GM12878 (cell line): ENCODE measurements at regions not wholly inside any gene's neighbourhood (a gene's known extent, or its start where the extent isn't known, plus 50 kb on each side); places are given as distances from the start of the nearest gene placed in this dataset.

Experiments used
- ATAC-seq: fragments of 200-7000 bp; cut with Tn5 transposase; 3 replicates; pipeline ENCODE4 v1.9.1; 2020; ENCODE audit warnings: mild to moderate bottlenecking, moderate library complexity
- BruUV-seq: library from RNA; stranded (reverse); fragments of 400-500 nt; replicated peaks from 2 replicates; lab custom pipeline; 2021; lab: Mats Ljungman, UMichigan
- CTCF ChIA-PET: fragments of 300-600 bp; sonication (Branson Sonifier 250); formaldehyde crosslinking; extraction: SDS; loops from one replicate; lab custom pipeline; 2021; ENCODE audit warnings: inconsistent platforms; lab: Yijun Ruan, JAX
- POLR2A ChIA-PET: fragments of 350-600 bp; formaldehyde crosslinking; extraction: SDS; loops from one replicate; lab custom pipeline; 2021; ENCODE audit warnings: inconsistent platforms; lab: Charles Lee
- RAD21 ChIA-PET: fragments of 300-600 bp; sonication (Branson Sonifier 250); formaldehyde crosslinking; loops from one replicate; lab custom pipeline; 2023; ENCODE audit warnings: antibody characterized with exemption; ENCODE audit not compliant: unreplicated experiment; lab: Charles Lee
- SMC1A ChIA-PET: fragments of 300-600 bp; sonication (Branson Sonifier 250); formaldehyde crosslinking; loops from one replicate; lab custom pipeline; 2023; ENCODE audit not compliant: unreplicated experiment, uncharacterized antibody; lab: Charles Lee
- DNase-seq: peaks from one replicate; pipeline ENCODE4 v3.0.0-alpha.2; 2011; ENCODE audit warnings: low read depth, low spot score
- FAIRE-seq: peaks from 3 replicates; lab custom pipeline; 2011; peaks lifted over from hg19 to GRCh38; lab: Jason Lieb, UNC
- H2AFZ ChIP-seq: 2 replicates; pipeline ENCODE4 v1.6.0; 2011; ENCODE audit warnings: low read depth, low read length, control low read depth; ENCODE audit not compliant: control insufficient read depth
- H3K27ac ChIP-seq: 2 replicates; pipeline ENCODE4 v1.5.1; 2011; ENCODE audit warnings: control low read depth; ENCODE audit not compliant: control insufficient read depth, insufficient read depth
- H3K27me3 ChIP-seq, 2 experiments: replicated peaks in 1 of 2; 2 replicates each; pipeline versions ENCODE4 v1.6.0 to v1.6.1; 2011; ENCODE audit warnings: low read length in 1 of 2; ENCODE audit not compliant: control insufficient read depth in 2 of 2, insufficient read depth in 2 of 2
- H3K36me3 ChIP-seq, 2 experiments: 2 replicates each; pipeline ENCODE4 v1.5.1; 2011; ENCODE audit warnings: low read length in 1 of 2; ENCODE audit not compliant: control insufficient read depth in 2 of 2, insufficient read depth in 2 of 2
- H3K4me1 ChIP-seq: 2 replicates; pipeline ENCODE4 v1.6.1; 2011; ENCODE audit warnings: mild to moderate bottlenecking, low read length, moderate library complexity, mixed read lengths; ENCODE audit not compliant: control insufficient read depth, insufficient read depth
- H3K4me2 ChIP-seq: 2 replicates; pipeline ENCODE4 v1.6.0; 2011; ENCODE audit warnings: control low read depth; ENCODE audit not compliant: control insufficient read depth, insufficient read depth
- H3K4me3 ChIP-seq: fragments of 200-600 bp; sonication (generic); 2 replicates; pipeline ENCODE4 v1.5.1; 2016
- H3K79me2 ChIP-seq: 2 replicates; pipeline ENCODE4 v1.6.0; 2011; ENCODE audit warnings: low read length; ENCODE audit not compliant: control insufficient read depth, insufficient read depth
- H3K9ac ChIP-seq: 2 replicates; pipeline ENCODE4 v1.8.0; 2011; ENCODE audit warnings: low read length, control low read depth, mixed read lengths; ENCODE audit not compliant: control insufficient read depth, insufficient read depth
- H3K9me3 ChIP-seq: replicated peaks from 3 replicates; pipeline ENCODE4 v1.5.1; 2011; ENCODE audit warnings: mild to moderate bottlenecking, low read length; ENCODE audit not compliant: control insufficient read depth, insufficient read depth
- H4K20me1 ChIP-seq: 2 replicates; pipeline ENCODE4 v1.6.0; 2011; ENCODE audit not compliant: control insufficient read depth, insufficient read depth
- BMI1 ChIP-seq: fragments of 450-650 bp; IDR thresholded peaks from 2 replicates; pipeline ENCODE4 v1.6.1; 2016; ENCODE audit warnings: mild to moderate bottlenecking, moderate library complexity, borderline replicate concordance
- CREM ChIP-seq: IDR thresholded peaks from 2 replicates; pipeline ENCODE4 v1.6.1; 2014; ENCODE audit warnings: antibody characterized with exemption, low read depth
- DPF2 ChIP-seq: fragments of 450-650 bp; IDR thresholded peaks from 2 replicates; pipeline ENCODE4 v1.6.1; 2017; ENCODE audit warnings: mild to moderate bottlenecking
- ETV6 ChIP-seq, 2 experiments: fragments of 450-650 bp in 1 of 2; IDR thresholded peaks in 1 of 2; conservative IDR thresholded peaks in 1 of 2; 2 replicates each; pipeline ENCODE4 v1.6.1; 2014; ENCODE audit warnings: antibody characterized with exemption in 1 of 2, borderline replicate concordance in 1 of 2, low read depth in 1 of 2, mild to moderate bottlenecking in 1 of 2, moderate library complexity in 1 of 2
- FOXK2 ChIP-seq: fragments of 450-650 bp; IDR thresholded peaks from 2 replicates; pipeline ENCODE4 v1.6.1; 2017; ENCODE audit warnings: mild to moderate bottlenecking, moderate library complexity
- IKZF1 ChIP-seq: fragments of 450-650 bp; conservative IDR thresholded peaks from 2 replicates; pipeline ENCODE4 v1.6.1; 2017; ENCODE audit warnings: antibody characterized with exemption, mild to moderate bottlenecking
- MTA2 ChIP-seq: fragments of 450-650 bp; IDR thresholded peaks from 2 replicates; pipeline ENCODE4 v1.6.1; 2016; ENCODE audit warnings: low read depth, mild to moderate bottlenecking, moderate library complexity
- NBN ChIP-seq: fragments of 450-650 bp; IDR thresholded peaks from 2 replicates; pipeline ENCODE4 v1.6.1; 2016
- POLR2A ChIP-seq: IDR thresholded peaks from 2 replicates; pipeline ENCODE4 v1.6.1; 2011; ENCODE audit warnings: low read depth, mild to moderate bottlenecking, low read length
- SMARCA5 ChIP-seq: fragments of 450-650 bp; IDR thresholded peaks from 2 replicates; pipeline ENCODE4 v1.6.1; 2017; ENCODE audit warnings: mild to moderate bottlenecking
- TCF3 ChIP-seq: IDR thresholded peaks from 2 replicates; pipeline ENCODE4 v1.6.1; 2012; ENCODE audit warnings: low read depth, mild to moderate bottlenecking, low read length, borderline replicate concordance; ENCODE audit not compliant: insufficient read depth
- ZNF207 ChIP-seq: fragments of 450-650 bp; IDR thresholded peaks from 2 replicates; pipeline ENCODE4 v1.6.1; 2014; ENCODE audit warnings: antibody characterized with exemption, mild to moderate bottlenecking, borderline replicate concordance
- ZZZ3 ChIP-seq: IDR thresholded peaks from 2 replicates; pipeline ENCODE4 v1.6.1; 2011; ENCODE audit warnings: low read depth; ENCODE audit not compliant: control insufficient read depth, insufficient read length
- WGBS: methylation state at CpG from one replicate; pipeline ENCODE4 v1.1.6; 2016; ENCODE audit warnings: low lambda C conversion rate; ENCODE audit not compliant: insufficient replicate concordance, insufficient coverage; ENCODE audit errors: missing lambda C conversion rate; 5-methylcytosine and 5-hydroxymethylcytosine counted together
- in situ Hi-C: fragments of 300-500 bp; cut with MboI; formaldehyde crosslinking; loops from 9 replicates; pipeline ENCODE4 v1.14.3; 2018; ENCODE audit warnings: mixed read lengths
- intact Hi-C: fragments of 100-400 bp; cut with micrococcal nuclease; formaldehyde crosslinking; loops from one replicate; pipeline ENCODE4 v1.14.2; 2022; ENCODE audit not compliant: unreplicated experiment
- TF ChIP-seq, protein P1 (sequence below): fragments of 450-650 bp; IDR thresholded peaks from 2 replicates; pipeline ENCODE4 v1.6.1; 2017; ENCODE audit warnings: mild to moderate bottlenecking, moderate library complexity
- TF ChIP-seq, protein P2 (sequence below): fragments of 150-350 bp; IDR thresholded peaks from 2 replicates; pipeline ENCODE4 v1.6.1; 2014; ENCODE audit warnings: mild to moderate bottlenecking, low read depth, low read length
- TF ChIP-seq, protein P3 (sequence below): IDR thresholded peaks from 2 replicates; pipeline ENCODE4 v1.6.1; 2011; ENCODE audit warnings: borderline replicate concordance, low read depth, mild to moderate bottlenecking, moderate library complexity, mixed read lengths, low read length; ENCODE audit not compliant: insufficient read depth; ENCODE audit errors: extremely low read length

DNA sequence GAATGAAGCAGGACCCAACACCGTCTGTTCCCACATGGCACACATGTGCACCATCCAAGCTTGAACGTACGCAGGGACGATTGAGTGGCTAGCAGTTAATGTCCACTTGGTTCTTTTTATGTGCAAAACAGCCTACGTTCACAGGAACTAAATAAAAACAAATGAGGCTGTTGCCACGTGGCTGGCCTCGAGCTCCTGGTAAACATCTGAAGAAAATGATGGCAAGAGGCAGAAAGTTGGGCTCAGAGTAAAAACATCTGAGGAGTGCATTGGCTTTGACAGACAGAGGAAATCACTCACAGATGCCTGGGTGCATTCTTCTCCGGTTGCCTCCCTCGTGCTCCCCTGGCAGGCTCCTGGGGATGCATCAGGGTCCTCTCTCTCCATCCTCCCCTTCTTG lies 177.9 kb downstream of the NRP2 start:
- RAD21 ChIA-PET: no interaction called here
- intact Hi-C loops (no loop called here), in situ Hi-C loops (no loop called here)
- SMC1A ChIA-PET: no interaction called here
- CTCF ChIA-PET: interaction anchor here (0.7 to 1.1 kb wide), 2 partner anchors 23 to 127 kb away, joined by 3 read pairs; no protein-coding TSS in a partner anchor
- Histone ChIP-seq H3K9ac (no peak overlapping the region), H3K79me2 (no peaks in the 10 kb centered on the region), H3K27ac (no peak overlapping the region), H3K4me2 (no peak overlapping the region), H3K36me3 (no peaks in the 10 kb centered on the region), H4K20me1 (no peaks in the 10 kb centered on the region), H3K9me3 (no peaks in the 10 kb centered on the region), H3K4me1 (no peaks in the 10 kb centered on the region; the same call in 1 of the 2 replicates), H2AFZ (no peak overlapping the region), H3K4me3 (no peak overlapping the region), H3K27me3 (0 out of 4 replicates have a peak, but pooled peaks cover 0 to 2% of the 10 kb centered on the region in 2 experiments)
- FAIRE-seq: no peak
- DNase-seq: no peak
- TF ChIP-seq, protein P1, sequence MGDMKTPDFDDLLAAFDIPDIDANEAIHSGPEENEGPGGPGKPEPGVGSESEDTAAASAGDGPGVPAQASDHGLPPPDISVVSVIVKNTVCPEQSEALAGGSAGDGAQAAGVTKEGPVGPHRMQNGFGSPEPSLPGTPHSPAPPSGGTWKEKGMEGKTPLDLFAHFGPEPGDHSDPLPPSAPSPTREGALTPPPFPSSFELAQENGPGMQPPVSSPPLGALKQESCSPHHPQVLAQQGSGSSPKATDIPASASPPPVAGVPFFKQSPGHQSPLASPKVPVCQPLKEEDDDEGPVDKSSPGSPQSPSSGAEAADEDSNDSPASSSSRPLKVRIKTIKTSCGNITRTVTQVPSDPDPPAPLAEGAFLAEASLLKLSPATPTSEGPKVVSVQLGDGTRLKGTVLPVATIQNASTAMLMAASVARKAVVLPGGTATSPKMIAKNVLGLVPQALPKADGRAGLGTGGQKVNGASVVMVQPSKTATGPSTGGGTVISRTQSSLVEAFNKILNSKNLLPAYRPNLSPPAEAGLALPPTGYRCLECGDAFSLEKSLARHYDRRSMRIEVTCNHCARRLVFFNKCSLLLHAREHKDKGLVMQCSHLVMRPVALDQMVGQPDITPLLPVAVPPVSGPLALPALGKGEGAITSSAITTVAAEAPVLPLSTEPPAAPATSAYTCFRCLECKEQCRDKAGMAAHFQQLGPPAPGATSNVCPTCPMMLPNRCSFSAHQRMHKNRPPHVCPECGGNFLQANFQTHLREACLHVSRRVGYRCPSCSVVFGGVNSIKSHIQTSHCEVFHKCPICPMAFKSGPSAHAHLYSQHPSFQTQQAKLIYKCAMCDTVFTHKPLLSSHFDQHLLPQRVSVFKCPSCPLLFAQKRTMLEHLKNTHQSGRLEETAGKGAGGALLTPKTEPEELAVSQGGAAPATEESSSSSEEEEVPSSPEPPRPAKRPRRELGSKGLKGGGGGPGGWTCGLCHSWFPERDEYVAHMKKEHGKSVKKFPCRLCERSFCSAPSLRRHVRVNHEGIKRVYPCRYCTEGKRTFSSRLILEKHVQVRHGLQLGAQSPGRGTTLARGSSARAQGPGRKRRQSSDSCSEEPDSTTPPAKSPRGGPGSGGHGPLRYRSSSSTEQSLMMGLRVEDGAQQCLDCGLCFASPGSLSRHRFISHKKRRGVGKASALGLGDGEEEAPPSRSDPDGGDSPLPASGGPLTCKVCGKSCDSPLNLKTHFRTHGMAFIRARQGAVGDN: no peak
- TF ChIP-seq NBN (no peak), POLR2A (no peak), IKZF1 (no peak), BMI1 (no peak), CREM (no peak), SMARCA5 (no peak), TCF3 (no peak), ETV6 (conservative IDR thresholded peaks at IDR 0.05 in 1 of 2, IDR thresholded peaks at IDR 0.05 in 1 of 2; ENCODE audit: borderline replicate concordance in 1 of 2, low read depth in 1 of 2) (no peak), DPF2 (no peak), MTA2 (no peak), ZNF207 (no peak), ZZZ3 (no peak), FOXK2 (no peak)
- TF ChIP-seq, protein P2, sequence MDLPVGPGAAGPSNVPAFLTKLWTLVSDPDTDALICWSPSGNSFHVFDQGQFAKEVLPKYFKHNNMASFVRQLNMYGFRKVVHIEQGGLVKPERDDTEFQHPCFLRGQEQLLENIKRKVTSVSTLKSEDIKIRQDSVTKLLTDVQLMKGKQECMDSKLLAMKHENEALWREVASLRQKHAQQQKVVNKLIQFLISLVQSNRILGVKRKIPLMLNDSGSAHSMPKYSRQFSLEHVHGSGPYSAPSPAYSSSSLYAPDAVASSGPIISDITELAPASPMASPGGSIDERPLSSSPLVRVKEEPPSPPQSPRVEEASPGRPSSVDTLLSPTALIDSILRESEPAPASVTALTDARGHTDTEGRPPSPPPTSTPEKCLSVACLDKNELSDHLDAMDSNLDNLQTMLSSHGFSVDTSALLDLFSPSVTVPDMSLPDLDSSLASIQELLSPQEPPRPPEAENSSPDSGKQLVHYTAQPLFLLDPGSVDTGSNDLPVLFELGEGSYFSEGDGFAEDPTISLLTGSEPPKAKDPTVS: no peak
- TF ChIP-seq, protein P3, sequence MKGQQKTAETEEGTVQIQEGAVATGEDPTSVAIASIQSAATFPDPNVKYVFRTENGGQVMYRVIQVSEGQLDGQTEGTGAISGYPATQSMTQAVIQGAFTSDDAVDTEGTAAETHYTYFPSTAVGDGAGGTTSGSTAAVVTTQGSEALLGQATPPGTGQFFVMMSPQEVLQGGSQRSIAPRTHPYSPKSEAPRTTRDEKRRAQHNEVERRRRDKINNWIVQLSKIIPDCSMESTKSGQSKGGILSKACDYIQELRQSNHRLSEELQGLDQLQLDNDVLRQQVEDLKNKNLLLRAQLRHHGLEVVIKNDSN: no peak
- BruUV-seq: no TSS peak
- WGBS: 27% methylated on average over 9 of the region's 9 CpGs
- no peak for ATAC-seq
- POLR2A ChIA-PET: no interaction called here
